ENCODE measurements at regions not wholly inside any gene's neighbourhood (a gene's known extent, or its start where the extent isn't known, plus 50 kb on each side); places are given as distances from the start of the nearest gene placed in this dataset.
A peak's percentile ranks its signal among the peaks of the same experiment; 100 is the strongest.
"Not testable (repeated sequence)": the region's sequence is repeated elsewhere in the genome, so short reads cannot be mapped to it uniquely, and the experiment has no call there.

- DNase-seq (ENCODE audit: low spot score), result no peak
- no peak for FAIRE-seq
Observed at GRCh38 chr20:48385114-48385513, 442.7 kb downstream of the PREX1 start.

GRCh38 chr20:48384147-48384818 is 443.5 kb downstream of the PREX1 start:
- no peak for DNase-seq (ENCODE audit: low spot score)
- FAIRE-seq, result no peak

GRCh38 chr20:48383252-48383651 is 444.5 kb downstream of the PREX1 start:
- no peak for FAIRE-seq
- DNase-seq (ENCODE audit: low spot score), result no peak

GRCh38 chr20:48382304-48382703 is 445.5 kb downstream of the PREX1 start:
- DNase-seq (ENCODE audit: low spot score) (no peak), FAIRE-seq (no peak)

GRCh38 chr20:48381353-48382120 is 446.3 kb downstream of the PREX1 start:
- no peak for FAIRE-seq
- no peak for DNase-seq (ENCODE audit: low spot score)

- DNase-seq (ENCODE audit: low spot score), result no peak
- no peak for FAIRE-seq
Observed at GRCh38 chr20:48380661-48381060, 447.1 kb downstream of the PREX1 start.

DNA sequence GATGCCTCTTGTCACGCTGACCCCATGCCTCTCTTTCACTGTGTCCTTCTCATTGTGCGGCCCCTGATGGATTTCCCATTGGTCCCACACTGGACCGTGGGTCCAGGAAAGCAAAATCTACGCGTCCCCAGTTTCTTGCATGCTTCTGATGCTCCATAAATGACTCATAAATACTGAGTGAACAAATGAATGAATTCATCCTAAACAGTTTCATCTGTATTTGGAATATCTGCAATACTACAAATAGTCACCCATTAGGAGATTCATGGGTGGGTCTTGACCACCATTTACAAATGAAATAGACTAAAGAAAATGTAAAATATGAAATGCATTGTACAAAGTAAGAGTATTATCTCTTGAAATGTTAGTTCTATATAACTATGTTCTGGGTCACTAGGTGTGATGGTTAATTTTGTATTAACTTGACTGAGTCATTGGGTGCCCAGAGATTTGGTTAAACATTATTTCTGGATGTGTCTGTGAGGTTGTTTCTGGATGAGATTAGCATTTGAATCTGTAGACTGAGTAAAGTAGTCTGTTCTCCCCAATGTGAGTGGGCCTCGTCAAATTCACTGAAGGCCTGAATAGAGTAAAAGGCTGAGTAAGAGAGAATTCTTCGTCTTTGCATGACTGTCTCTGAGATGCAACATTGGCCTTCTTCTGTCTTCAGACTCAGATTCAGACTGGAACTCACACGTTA is 448.7 kb downstream of the PREX1 start:
- no peak for FAIRE-seq
- no peak for DNase-seq (ENCODE audit: low spot score)

DNA sequence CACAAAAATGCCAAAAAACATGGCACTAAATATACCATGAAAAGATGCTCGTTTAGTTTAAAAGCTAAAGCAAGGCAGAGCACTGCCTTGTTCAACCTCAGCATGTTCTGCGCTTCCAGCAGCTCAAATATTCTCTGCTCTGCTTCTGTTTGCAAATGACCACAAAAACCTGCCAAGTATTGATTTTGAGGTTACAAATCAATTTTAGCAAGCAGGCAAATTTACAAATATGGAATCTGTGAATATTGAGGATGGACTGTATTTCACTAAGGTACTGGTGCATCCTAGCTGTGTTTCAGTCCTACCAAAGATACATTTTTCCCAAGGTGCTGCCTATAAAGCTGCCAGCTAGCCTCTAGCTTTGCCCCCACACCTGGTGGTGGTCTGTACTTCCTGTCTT is 449.9 kb downstream of the PREX1 start:
- FAIRE-seq (no peak), DNase-seq (ENCODE audit: low spot score) (no peak)

DNA sequence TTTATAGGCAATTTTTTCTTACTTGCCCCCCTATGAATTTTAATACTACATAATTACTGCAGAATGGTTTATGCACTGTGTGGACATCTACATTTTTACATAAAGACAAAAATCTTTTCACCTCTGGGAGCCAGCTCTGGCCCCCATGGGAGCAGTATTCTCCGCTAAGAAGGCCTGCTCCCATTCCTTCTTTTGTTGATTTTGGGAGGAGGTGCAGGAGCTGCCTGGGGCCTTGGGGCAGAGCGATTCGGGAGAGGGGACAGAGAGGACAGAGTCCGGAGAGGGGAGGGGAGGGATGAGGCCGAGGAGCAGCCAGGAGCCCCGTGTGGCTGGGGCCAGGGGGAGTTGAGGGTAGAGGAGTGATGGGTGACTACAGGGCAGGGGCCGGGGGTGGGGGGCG is 452.0 kb downstream of the PREX1 start:
- no peak for FAIRE-seq

DNA sequence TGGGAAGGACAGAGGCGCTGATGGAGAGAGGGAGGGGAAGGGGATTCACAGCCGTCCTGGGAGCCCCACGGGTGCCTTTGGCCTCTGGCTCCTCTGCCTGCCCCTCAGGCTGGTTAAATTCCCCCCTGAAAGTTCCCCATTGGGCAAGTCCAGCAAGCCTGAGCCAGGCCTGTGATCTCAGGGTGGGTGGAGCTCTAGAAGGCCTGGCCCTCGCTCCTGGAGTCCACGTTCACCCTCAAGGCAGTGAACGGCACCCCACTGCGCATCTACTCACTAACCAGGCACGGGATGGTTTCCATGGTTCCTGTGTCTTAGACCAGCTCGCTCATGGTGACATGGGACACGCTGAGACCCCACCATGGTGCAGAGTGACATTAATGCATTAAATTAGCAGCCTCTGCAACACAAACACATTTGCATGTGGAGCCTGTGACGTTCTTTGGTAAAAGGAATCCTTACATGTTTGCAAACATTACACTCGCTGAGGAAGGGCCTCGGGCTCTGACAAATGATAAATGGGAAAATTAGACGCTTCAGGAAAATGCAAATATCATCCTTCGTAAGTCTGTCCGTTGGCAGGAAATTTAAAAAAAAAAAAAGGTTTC is 452.7 kb downstream of the PREX1 start:
- FAIRE-seq (peak; percentile 5), DNase-seq (ENCODE audit: low spot score) (no peak)

More for the DNA sequence above, 452.0 kb downstream of the PREX1 start:
- DNase-seq (ENCODE audit: low spot score), result no peak

DNA sequence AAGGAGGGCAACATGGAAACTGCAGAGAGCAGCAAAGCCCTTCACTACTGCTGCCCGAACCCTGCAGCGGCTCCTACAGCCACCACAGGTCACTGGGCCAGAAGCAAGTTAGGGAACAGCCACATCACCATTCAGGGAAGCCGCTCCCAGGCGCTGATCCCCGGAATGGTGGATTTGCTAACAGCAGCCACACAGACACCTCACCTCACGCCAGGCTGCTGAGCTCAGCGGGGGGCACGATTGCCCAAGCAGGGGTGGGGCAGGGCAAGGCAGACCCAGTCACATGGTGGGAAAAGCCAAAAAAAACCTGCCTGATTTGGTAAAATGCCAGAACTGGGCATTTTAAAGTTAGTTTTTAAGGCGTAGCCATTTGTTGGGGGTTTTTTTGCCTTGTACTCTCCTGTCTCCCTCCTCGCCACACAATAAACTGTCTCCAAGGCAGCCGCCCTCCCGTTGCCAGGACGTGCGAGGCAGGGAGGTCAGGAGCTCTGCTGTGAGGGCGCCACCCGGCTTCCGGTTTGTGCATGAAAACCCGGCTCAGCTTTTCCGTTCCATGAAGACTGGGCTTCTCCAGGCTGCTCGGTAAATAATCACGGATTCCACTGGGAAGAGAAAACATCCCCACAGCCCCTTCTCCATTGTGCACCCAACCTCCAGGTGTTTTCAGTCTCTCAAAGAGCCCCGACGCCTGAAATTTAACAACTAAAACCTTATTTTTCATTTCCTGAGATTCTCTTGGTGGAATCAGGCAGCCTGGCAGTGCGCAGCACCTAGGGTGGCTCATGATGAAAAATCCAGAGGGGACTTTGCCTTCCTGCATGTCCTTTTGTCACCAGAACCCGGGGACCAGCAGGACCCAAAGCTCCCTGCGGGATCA is 453.5 kb downstream of the PREX1 start:
- FAIRE-seq (peak; percentile 96), DNase-seq (ENCODE audit: low spot score) (peak; percentile 54)

- DNase-seq (ENCODE audit: low spot score) (no peak), FAIRE-seq (no peak)
Observed at GRCh38 chr20:48373555-48373934, 454.3 kb downstream of the PREX1 start.

- DNase-seq (ENCODE audit: low spot score) (peak; percentile 55), FAIRE-seq (peak; percentile 65)
Observed at GRCh38 chr20:48372851-48373554, 454.8 kb downstream of the PREX1 start.

DNA sequence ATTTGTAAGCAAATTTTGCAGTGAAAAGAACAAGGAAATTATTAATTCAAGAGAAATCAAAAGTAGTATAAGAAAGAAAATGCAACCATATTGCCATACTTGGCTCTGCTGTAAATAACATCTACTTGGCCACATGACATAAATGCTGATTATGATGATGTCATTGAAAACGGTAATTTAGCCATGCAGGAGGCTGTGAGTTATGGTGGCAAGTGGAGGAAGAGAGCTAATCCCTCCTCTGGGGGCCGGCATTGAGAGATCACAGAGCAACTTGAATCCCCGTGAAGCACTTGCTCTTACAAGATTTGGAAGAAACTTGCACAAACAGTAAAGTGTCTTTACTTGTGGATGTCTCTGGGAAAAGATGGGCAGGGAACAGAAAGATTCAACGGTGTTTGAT is 456.6 kb downstream of the PREX1 start:
- DNase-seq (ENCODE audit: low spot score) (no peak), FAIRE-seq (no peak)

- FAIRE-seq, result peak; percentile 46
- DNase-seq (ENCODE audit: low spot score), result not testable (repeated sequence)
Observed at GRCh38 chr20:48368580-48369021, 459.2 kb downstream of the PREX1 start.

DNA sequence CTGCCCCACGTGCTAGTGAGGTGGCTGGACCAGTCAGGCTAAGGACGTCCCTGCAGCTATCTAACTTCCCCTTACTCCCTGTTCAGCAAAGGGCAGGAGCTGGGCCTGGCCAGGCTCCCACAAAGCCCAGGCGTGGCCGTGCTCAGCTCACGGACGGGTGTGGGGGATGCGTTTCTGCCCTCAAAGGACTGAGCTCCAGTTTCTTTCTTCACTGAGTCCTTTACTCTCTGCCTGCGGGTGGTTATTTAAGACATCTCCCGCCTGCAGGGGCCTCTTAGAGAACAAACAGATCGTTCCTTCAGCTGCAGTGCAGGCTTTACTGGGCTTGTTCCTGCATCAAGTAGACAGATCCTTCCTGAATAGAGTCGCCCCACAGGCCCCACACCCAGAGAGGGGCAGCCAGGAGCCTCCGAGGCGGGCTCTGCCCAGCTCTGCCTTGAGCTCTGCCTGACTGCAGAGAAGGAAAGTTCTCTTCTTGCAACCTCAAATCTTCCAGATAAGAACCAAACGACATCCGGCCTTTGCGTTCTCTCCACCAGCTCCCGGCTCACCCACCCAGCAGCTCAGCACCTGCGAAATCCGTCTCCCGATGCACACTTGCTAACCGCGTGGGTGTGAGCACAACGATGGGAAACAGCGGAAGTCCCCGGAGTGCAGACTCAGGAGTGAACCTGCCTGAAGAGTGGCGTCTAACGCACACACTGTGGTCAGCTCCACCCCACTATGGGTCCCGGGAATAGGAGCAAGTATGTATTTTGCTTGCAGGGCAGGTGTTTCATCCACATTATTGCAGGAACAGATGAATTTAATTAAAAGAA is 460.0 kb downstream of the PREX1 start:
- FAIRE-seq, result peak; percentile 69
- not testable (repeated sequence) for DNase-seq (ENCODE audit: low spot score)

DNA sequence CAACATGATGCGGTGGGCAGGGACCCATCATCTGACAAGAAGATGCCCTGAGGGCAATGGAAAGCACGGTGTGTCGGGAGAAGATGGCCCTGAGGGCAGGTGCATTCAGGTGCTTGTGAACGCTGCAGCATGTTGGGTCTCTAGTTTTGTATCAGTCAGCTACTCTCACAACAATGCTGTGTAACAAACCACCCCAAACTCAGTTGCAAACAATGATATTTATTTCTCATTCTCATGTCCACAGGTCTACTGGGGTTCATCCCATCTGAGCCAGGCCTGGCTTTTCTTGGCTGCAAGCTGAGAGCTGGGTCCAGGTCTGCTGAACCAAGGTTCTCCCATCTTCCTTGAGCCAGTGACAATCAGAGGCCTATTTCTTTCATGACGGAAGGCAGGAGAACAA is 461.6 kb downstream of the PREX1 start:
- no peak for FAIRE-seq
- DNase-seq (ENCODE audit: low spot score), result no peak

- no peak for FAIRE-seq
- DNase-seq (ENCODE audit: low spot score), result no peak
Observed at GRCh38 chr20:48364688-48365421, 462.9 kb downstream of the PREX1 start.

GRCh38 chr20:48364055-48364454 is 463.7 kb downstream of the PREX1 start:
- no peak for DNase-seq (ENCODE audit: low spot score)

More at GRCh38 chr20:48364055-48364454, 463.7 kb downstream of the PREX1 start:
- FAIRE-seq, result no peak

Data from urothelium cell line (cell line).